H9 (cell line): ENCODE measurements at regions not wholly inside any gene's neighbourhood (a gene's known extent, or its start where the extent isn't known, plus 50 kb on each side); places are given as distances from the start of the nearest gene placed in this dataset.

Experiments
- DNase-seq: peaks from one replicate; pipeline ENCODE4 v3.0.0-alpha.2; 2017
- H2AFZ ChIP-seq: one replicate; pipeline ENCODE4 v1.6.1; 2013; ENCODE audit warnings: mild to moderate bottlenecking, low read length, control low read depth, moderate library complexity
- H2AK5ac ChIP-seq: 2 replicates; pipeline ENCODE4 v1.6.1; 2013; ENCODE audit warnings: low read length, control low read depth, mixed read lengths; ENCODE audit not compliant: insufficient read length
- H2BK120ac ChIP-seq: one replicate; pipeline ENCODE4 v1.6.1; 2013; ENCODE audit warnings: low read depth, mild to moderate bottlenecking, low read length, control low read depth, inconsistent platforms; ENCODE audit not compliant: poor library complexity, severe bottlenecking
- H2BK12ac ChIP-seq: 2 replicates; pipeline ENCODE4 v1.6.1; 2013; ENCODE audit warnings: low read length, control low read depth, mixed read lengths, low read depth; ENCODE audit not compliant: insufficient read length
- H2BK15ac ChIP-seq: 2 replicates; pipeline ENCODE4 v1.6.1; 2013; ENCODE audit warnings: low read depth, low read length, control low read depth
- H2BK20ac ChIP-seq: one replicate; pipeline ENCODE4 v1.6.1; 2013; ENCODE audit warnings: low read depth, mild to moderate bottlenecking, low read length, control low read depth, inconsistent platforms; ENCODE audit not compliant: poor library complexity, severe bottlenecking
- H2BK5ac ChIP-seq: 2 replicates; pipeline ENCODE4 v1.6.1; 2013; ENCODE audit warnings: low read length, control low read depth, mixed read lengths; ENCODE audit not compliant: insufficient read length
- H3K14ac ChIP-seq: 2 replicates; pipeline ENCODE4 v1.6.1; 2013; ENCODE audit warnings: low read length, control low read depth; ENCODE audit not compliant: insufficient read depth
- H3K18ac ChIP-seq: 2 replicates; pipeline ENCODE4 v1.6.1; 2013; ENCODE audit warnings: low read depth, mild to moderate bottlenecking, mixed read lengths, low read length, control low read depth; ENCODE audit not compliant: insufficient read length
- H3K23ac ChIP-seq: 2 replicates; pipeline ENCODE4 v1.6.1; 2013; ENCODE audit warnings: low read length, control low read depth, mixed read lengths, low read depth; ENCODE audit not compliant: insufficient read length
- H3K23me2 ChIP-seq: 2 replicates; pipeline ENCODE4 v1.6.1; 2013; ENCODE audit warnings: low read depth, mild to moderate bottlenecking, mixed read lengths, low read length, control low read depth; ENCODE audit not compliant: insufficient read length, poor library complexity, severe bottlenecking
- H3K27ac ChIP-seq: 2 replicates; pipeline ENCODE4 v1.5.1; 2013; ENCODE audit warnings: low read length, control low read depth, mixed read lengths, low read depth; ENCODE audit not compliant: insufficient read length
- H3K27me3 ChIP-seq: 2 replicates; pipeline ENCODE4 v1.6.1; 2013; ENCODE audit warnings: low read length, control low read depth, inconsistent platforms; ENCODE audit not compliant: insufficient read depth
- H3K4ac ChIP-seq: 2 replicates; pipeline ENCODE4 v1.6.1; 2013; ENCODE audit warnings: low read depth, mild to moderate bottlenecking, control low read depth, inconsistent platforms, low read length, moderate library complexity
- H3K4me1 ChIP-seq: 2 replicates; pipeline ENCODE4 v1.6.1; 2013; ENCODE audit warnings: low read length, control low read depth, inconsistent platforms; ENCODE audit not compliant: insufficient read depth
- H3K4me2 ChIP-seq: 2 replicates; pipeline ENCODE4 v1.6.1; 2013; ENCODE audit warnings: low read length, control low read depth, mixed read lengths; ENCODE audit not compliant: insufficient read length, insufficient read depth
- H3K56ac ChIP-seq: 2 replicates; pipeline ENCODE4 v1.6.1; 2013; ENCODE audit warnings: low read depth, mild to moderate bottlenecking, mixed read lengths, low read length, control low read depth; ENCODE audit not compliant: insufficient read length
- H3K79me1 ChIP-seq: 2 replicates; pipeline ENCODE4 v1.6.1; 2013; ENCODE audit warnings: low read depth, mild to moderate bottlenecking, moderate library complexity, low read length, control low read depth, inconsistent platforms; ENCODE audit not compliant: insufficient read depth, poor library complexity, severe bottlenecking
- H3K79me2 ChIP-seq: 2 replicates; pipeline ENCODE4 v1.6.1; 2013; ENCODE audit warnings: low read length, control low read depth, inconsistent platforms; ENCODE audit not compliant: insufficient read depth
- H3K9ac ChIP-seq: 2 replicates; pipeline ENCODE4 v1.6.1; 2013; ENCODE audit warnings: low read length, control low read depth, mixed read lengths; ENCODE audit not compliant: insufficient read length; ENCODE audit errors: extremely low read depth
- H3K9me3 ChIP-seq: one replicate; pipeline ENCODE4 v1.6.1; 2013; ENCODE audit warnings: low read depth, low read length, inconsistent platforms; ENCODE audit not compliant: control insufficient read depth
- H3T11ph ChIP-seq: one replicate; pipeline ENCODE4 v1.6.1; 2013; ENCODE audit warnings: mild to moderate bottlenecking, low read length, control low read depth, inconsistent platforms
- H4K20me1 ChIP-seq: one replicate; pipeline ENCODE4 v1.6.1; 2013; ENCODE audit not compliant: control insufficient read depth, insufficient read length, insufficient read depth
- H4K5ac ChIP-seq: 2 replicates; pipeline ENCODE4 v1.6.1; 2013; ENCODE audit warnings: low read depth, mild to moderate bottlenecking, mixed read lengths, low read length, control low read depth; ENCODE audit not compliant: insufficient read length
- H4K8ac ChIP-seq: replicated peaks from 2 replicates; pipeline ENCODE4 v1.6.1; 2013; ENCODE audit warnings: low read length, control low read depth, mixed read lengths, low read depth; ENCODE audit not compliant: insufficient read length
- H4K91ac ChIP-seq: 2 replicates; pipeline ENCODE4 v1.6.1; 2013; ENCODE audit warnings: low read depth, mild to moderate bottlenecking, moderate library complexity, mixed read lengths, low read length, control low read depth; ENCODE audit not compliant: insufficient read length
- H3K27ac Mint-ChIP-seq, 3 experiments: 2 replicates in 2 of 3; 3 replicates in 1 of 3; pipeline ENCODE4 v1.8.0; 2020 to 2021; ENCODE audit warnings: mixed read lengths in 3 of 3, mild to moderate bottlenecking in 1 of 3, moderate library complexity in 1 of 3
- H3K27me3 Mint-ChIP-seq: 2 replicates; pipeline ENCODE4 v1.8.0; 2021; ENCODE audit warnings: low read depth, mild to moderate bottlenecking, moderate library complexity, mixed read lengths
- H3K36me3 Mint-ChIP-seq, 3 experiments: 2 replicates in 2 of 3; 3 replicates in 1 of 3; pipeline ENCODE4 v1.8.0; 2020 to 2021; ENCODE audit warnings: low read depth in 3 of 3, mixed read lengths in 3 of 3; ENCODE audit not compliant: insufficient read depth in 1 of 3
- H3K4me1 Mint-ChIP-seq, 2 experiments: 2 replicates each; pipeline ENCODE4 v1.8.0; 2020; ENCODE audit warnings: mixed read lengths in 2 of 2
- H3K4me3 Mint-ChIP-seq, 2 experiments: 2 replicates in 1 of 2; 3 replicates in 1 of 2; pipeline ENCODE4 v1.8.0; 2020 to 2021; ENCODE audit warnings: mild to moderate bottlenecking in 2 of 2, mixed read lengths in 2 of 2, moderate library complexity in 1 of 2
- H3K9me3 Mint-ChIP-seq, 2 experiments: 2 replicates in 1 of 2; 3 replicates in 1 of 2; pipeline ENCODE4 v1.8.0; 2020; ENCODE audit warnings: mild to moderate bottlenecking in 2 of 2, mixed read lengths in 2 of 2, moderate library complexity in 1 of 2
- CTCF ChIP-seq: fragments of 200-600 bp; sonication (generic); conservative IDR thresholded peaks from 3 replicates; pipeline ENCODE4 v1.8.0; 2021; ENCODE audit warnings: antibody characterized with exemption, mild to moderate bottlenecking
- WGBS: extraction: QIAGEN DNeasy Blood & Tissue Kit; methylation state at CpG from one replicate; pipeline ENCODE4 v1.1.7; 2013; ENCODE audit warnings: missing lambda C conversion rate, low lambda C conversion rate, mixed read lengths; ENCODE audit not compliant: insufficient read length; ENCODE audit errors: extremely low coverage; 5-methylcytosine and 5-hydroxymethylcytosine counted together

- peak overlapping the region in 1 of 3 experiments; percentile 30; a peak in 1 of 7 replicates for H3K27ac Mint-ChIP-seq
- no peaks in the 10 kb centered on the region for H3K23me2 ChIP-seq
- H2AK5ac ChIP-seq, result no peak overlapping the region
- H3K79me1 ChIP-seq, result no peaks in the 10 kb centered on the region
- no peak overlapping the region for H4K5ac ChIP-seq
- H4K91ac ChIP-seq, result no peak overlapping the region
- H2BK12ac ChIP-seq, result no peak overlapping the region
- no peak overlapping the region for H3K4me2 ChIP-seq
- H4K20me1 ChIP-seq, result peaks cover under 1% of the 10 kb centered on the region
- peaks cover 14% of the 10 kb centered on the region for H3K9me3 ChIP-seq
- no peak overlapping the region for H3T11ph ChIP-seq
- peaks cover 0 to 5% of the 10 kb centered on the region in 2 experiments; a peak in 1 of 4 replicates for H3K4me1 Mint-ChIP-seq
- H2BK120ac ChIP-seq, result no peak overlapping the region
- H3K4ac ChIP-seq, result no peak overlapping the region
- H3K4me1 ChIP-seq, result no peaks in the 10 kb centered on the region
- no peak overlapping the region for H3K56ac ChIP-seq
- no peak overlapping the region for H4K8ac ChIP-seq
- peaks cover 21% of the 10 kb centered on the region for H3K27me3 Mint-ChIP-seq
- no peak overlapping the region; the same call in 1 of the 2 replicates for H3K14ac ChIP-seq
- H3K23ac ChIP-seq, result no peak overlapping the region
- H2BK5ac ChIP-seq, result no peak overlapping the region
- peaks cover 18 to 21% of the 10 kb centered on the region in 2 experiments for H3K9me3 Mint-ChIP-seq
- H3K27me3 ChIP-seq, result no peaks in the 10 kb centered on the region
- no peak overlapping the region for H3K4me3 Mint-ChIP-seq
- H2AFZ ChIP-seq, result no peak overlapping the region
- no peak overlapping the region for H3K9ac ChIP-seq
- TF ChIP-seq CTCF, result no peak
- H3K79me2 ChIP-seq, result no peaks in the 10 kb centered on the region
- H2BK20ac ChIP-seq, result no peak overlapping the region
- no CpG with 5 or more reads among the region's 5 CpGs for WGBS
- no peak overlapping the region for H3K18ac ChIP-seq
- no peak overlapping the region for H3K27ac ChIP-seq
- H3K36me3 Mint-ChIP-seq, result peaks cover 0 to 3% (median 0%) of the 10 kb centered on the region in 3 experiments; a peak in 2 of 7 replicates
- no peak for DNase-seq
- no peak overlapping the region for H2BK15ac ChIP-seq
Observed at GRCh38 chr1:29569971-29570634, 333.8 kb downstream of the PTPRU start.
